ENCODE measurements at regions not wholly inside any gene's neighbourhood (a gene's known extent, or its start where the extent isn't known, plus 50 kb on each side); places are given as distances from the start of the nearest gene placed in this dataset.
A peak's percentile ranks its signal among the peaks of the same experiment; 100 is the strongest.
"Not testable (repeated sequence)": the region's sequence is repeated elsewhere in the genome, so short reads cannot be mapped to it uniquely, and the experiment has no call there.

GRCh38 chr9:111744363-111744762 is 50.4 kb downstream of the SHOC1 start:
- H3K27me3 Mint-ChIP-seq (ENCODE audit: low read depth): no peaks in the 10 kb centered on the region
- H3K9me3 Mint-ChIP-seq: no peaks in the 10 kb centered on the region
- H3K36me3 Mint-ChIP-seq (ENCODE audit: insufficient read depth in 2 of 2): peaks cover 0 to 4% of the 10 kb centered on the region in 2 donors
- H3K27ac Mint-ChIP-seq: no peak overlapping the region
- H3K4me1 Mint-ChIP-seq (ENCODE audit: low read depth): peaks cover 27% of the 10 kb centered on the region
- ATAC-seq (replicated peaks in 1 of 2) (no peak), DNase-seq (no peak)
- H3K4me3 Mint-ChIP-seq: no peak overlapping the region

DNA sequence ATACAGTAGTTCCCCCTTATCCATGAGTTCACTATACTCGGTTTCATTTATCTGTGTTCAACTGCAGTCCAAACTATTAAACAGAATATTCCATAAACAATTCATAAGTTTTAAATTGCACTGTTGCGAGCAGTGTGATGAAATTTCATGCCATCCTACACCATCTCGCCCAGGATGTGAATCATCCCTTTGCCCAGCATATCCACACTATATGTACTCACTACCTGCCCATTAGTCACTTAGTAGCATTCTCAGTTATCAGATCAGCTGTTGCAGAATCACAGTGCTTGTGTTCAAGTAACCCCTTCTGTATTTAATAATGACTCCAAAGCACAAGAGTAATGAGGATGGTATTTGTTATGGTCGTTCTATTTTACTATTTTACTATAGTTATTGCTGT is 51.5 kb downstream of the SHOC1 start:
- peaks cover 0 to 2% of the 10 kb centered on the region in 2 donors for H3K36me3 Mint-ChIP-seq (ENCODE audit: insufficient read depth in 2 of 2)
- peak; percentile 51 to 64 for DNase-seq
- peak overlapping the region; percentile 32 to 83 for H3K4me3 Mint-ChIP-seq
- H3K27ac Mint-ChIP-seq: peak overlapping the region; percentile 99
- peak; percentile 100 for ATAC-seq (replicated peaks in 1 of 2)
- peaks cover 27% of the 10 kb centered on the region for H3K4me1 Mint-ChIP-seq (ENCODE audit: low read depth)
- no peaks in the 10 kb centered on the region for H3K9me3 Mint-ChIP-seq
- H3K27me3 Mint-ChIP-seq (ENCODE audit: low read depth): no peaks in the 10 kb centered on the region

GRCh38 chr9:111740739-111741138 is 54.0 kb downstream of the SHOC1 start:
- Mint-ChIP-seq H3K4me3 (no peak overlapping the region), H3K36me3 (ENCODE audit: insufficient read depth in 2 of 2) (peaks cover 2 to 6% of the 10 kb centered on the region in 2 donors), H3K27ac (no peak overlapping the region), H3K9me3 (peaks cover 0 to 5% of the 10 kb centered on the region in 2 donors), H3K27me3 (ENCODE audit: low read depth) (no peaks in the 10 kb centered on the region), H3K4me1 (ENCODE audit: low read depth) (peaks cover 27% of the 10 kb centered on the region)
- no peak for DNase-seq
- ATAC-seq (replicated peaks in 1 of 2): no peak

DNA sequence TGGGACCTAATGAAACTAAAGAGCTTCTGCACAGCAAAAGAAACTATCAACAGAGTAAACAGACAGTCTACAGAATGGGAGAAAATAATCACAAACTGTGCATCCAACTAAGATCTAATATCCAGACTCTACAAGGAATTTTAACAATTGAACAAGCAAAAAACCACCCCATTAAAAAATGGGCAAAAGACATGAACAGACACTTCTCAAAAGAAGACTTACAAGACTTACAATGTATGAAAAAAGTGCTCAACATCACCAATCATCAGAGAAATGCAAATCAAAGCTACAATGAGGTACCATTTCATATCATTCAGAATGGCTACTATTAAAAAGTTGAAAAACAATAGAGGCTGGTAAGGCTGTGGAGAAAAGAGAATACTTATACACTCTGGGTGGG is 58.0 kb downstream of the SHOC1 start:
- H3K9me3 Mint-ChIP-seq: peaks cover 0 to 9% of the 10 kb centered on the region in 2 donors
- ATAC-seq (replicated peaks in 1 of 2) (no peak), DNase-seq (no peak)
- H3K36me3 Mint-ChIP-seq (ENCODE audit: insufficient read depth in 2 of 2): peaks cover 3 to 4% of the 10 kb centered on the region in 2 donors
- H3K27ac Mint-ChIP-seq: no peak overlapping the region
- no peaks in the 10 kb centered on the region for H3K4me1 Mint-ChIP-seq (ENCODE audit: low read depth)
- no peaks in the 10 kb centered on the region for H3K27me3 Mint-ChIP-seq (ENCODE audit: low read depth)
- no peak overlapping the region for H3K4me3 Mint-ChIP-seq

- H3K9me3 Mint-ChIP-seq: peaks cover 0 to 12% of the 10 kb centered on the region in 2 donors
- not testable (repeated sequence) for DNase-seq; ATAC-seq (replicated peaks in 1 of 2); H3K4me1 Mint-ChIP-seq (ENCODE audit: low read depth); H3K27ac Mint-ChIP-seq; H3K36me3 Mint-ChIP-seq (ENCODE audit: insufficient read depth in 2 of 2); H3K27me3 Mint-ChIP-seq (ENCODE audit: low read depth); H3K4me3 Mint-ChIP-seq
Measured at GRCh38 chr9:111735344-111735743, 59.4 kb downstream of the SHOC1 start.

GRCh38 chr9:111731928-111732327 is 62.8 kb downstream of the SHOC1 start:
- peaks cover 11% of the 10 kb centered on the region for H3K4me1 Mint-ChIP-seq (ENCODE audit: low read depth)
- no peak for ATAC-seq (replicated peaks in 1 of 2)
- peaks cover 12% of the 10 kb centered on the region in 2 donors for H3K36me3 Mint-ChIP-seq (ENCODE audit: insufficient read depth in 2 of 2)
- peaks cover 4 to 16% of the 10 kb centered on the region in 2 donors for H3K9me3 Mint-ChIP-seq
- no peak for DNase-seq
- H3K4me3 Mint-ChIP-seq: no peak overlapping the region
- H3K27me3 Mint-ChIP-seq (ENCODE audit: low read depth): no peaks in the 10 kb centered on the region
- no peak overlapping the region for H3K27ac Mint-ChIP-seq

DNA sequence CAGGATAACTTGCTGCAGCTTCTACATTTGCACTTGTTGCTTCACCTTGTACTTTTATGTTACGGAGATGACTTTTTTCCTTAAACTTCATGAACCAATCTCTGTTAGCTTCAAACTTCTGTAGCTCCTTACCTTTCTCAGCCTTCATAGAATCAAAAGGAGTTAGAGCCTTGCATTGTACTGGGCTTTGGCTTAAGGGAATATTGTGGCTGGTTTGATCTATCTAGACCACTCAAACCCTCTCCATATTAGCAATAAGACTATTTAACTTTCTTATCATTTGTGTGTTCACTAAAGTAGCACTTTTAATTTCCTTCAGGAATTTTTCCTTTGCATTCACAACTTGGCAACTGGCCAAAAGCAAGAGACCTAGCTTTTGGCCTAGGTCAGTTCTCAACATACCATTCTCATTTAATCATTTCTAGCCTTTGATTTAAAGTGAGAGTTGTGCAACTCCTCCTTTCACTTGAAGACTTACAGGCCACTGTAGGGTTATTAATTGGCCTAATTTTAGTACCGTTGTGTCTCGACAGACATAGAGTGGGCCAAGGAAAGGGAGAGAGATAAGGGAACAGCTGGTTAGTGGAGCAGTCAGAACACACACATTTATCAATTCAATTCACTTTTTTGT is 63.7 kb downstream of the SHOC1 start:
- no peaks in the 10 kb centered on the region for H3K27me3 Mint-ChIP-seq (ENCODE audit: low read depth)
- ATAC-seq (replicated peaks in 1 of 2) (no peak), DNase-seq (no peak)
- no peak overlapping the region for H3K27ac Mint-ChIP-seq
- H3K36me3 Mint-ChIP-seq (ENCODE audit: insufficient read depth in 2 of 2): peaks cover 12% of the 10 kb centered on the region in 2 donors
- peaks cover 12% of the 10 kb centered on the region for H3K4me1 Mint-ChIP-seq (ENCODE audit: low read depth)
- H3K4me3 Mint-ChIP-seq: no peak overlapping the region
- H3K9me3 Mint-ChIP-seq: peaks cover 4 to 14% of the 10 kb centered on the region in 2 donors

DNA sequence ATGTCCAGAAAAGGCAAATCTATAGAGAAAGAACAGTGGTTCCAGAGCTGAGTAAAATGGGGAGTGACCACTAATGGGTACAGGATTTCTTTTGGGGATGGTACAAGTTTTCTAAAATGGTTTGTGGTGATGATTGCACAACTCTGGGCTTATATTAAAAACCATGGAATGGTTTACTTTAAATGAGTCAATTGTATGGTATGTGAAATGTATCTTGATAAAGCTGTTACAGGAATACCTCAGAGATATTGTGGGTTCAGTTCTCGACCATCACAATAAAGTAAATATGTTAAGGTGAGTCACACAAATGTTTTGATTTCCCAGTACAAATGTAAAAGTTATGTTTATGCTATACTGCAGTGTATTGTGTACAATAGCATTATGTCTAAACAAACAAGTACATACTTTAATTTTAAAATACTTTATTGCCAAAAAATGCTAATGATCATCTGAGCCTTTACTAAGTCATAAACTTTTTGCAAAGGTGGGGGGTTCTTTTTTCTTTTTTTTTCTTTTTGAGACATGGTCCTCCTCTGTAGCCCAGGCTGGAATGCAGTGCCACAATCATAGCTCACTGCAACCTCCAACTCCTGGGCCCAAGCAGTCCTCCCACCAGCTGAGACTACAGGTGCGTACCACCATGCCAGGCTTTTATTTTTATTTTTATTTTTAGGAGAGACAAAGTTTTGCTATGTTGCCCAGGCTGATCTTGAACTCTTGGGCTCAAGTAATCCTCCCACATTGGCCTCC is 65.9 kb downstream of the SHOC1 start:
- ATAC-seq (replicated peaks in 1 of 2): peak; percentile 47 to 52
- H3K9me3 Mint-ChIP-seq: peaks cover 4 to 7% of the 10 kb centered on the region in 2 donors
- no peak for DNase-seq
- H3K4me3 Mint-ChIP-seq: peak overlapping the region in 1 of 2 donors; percentile 18
- H3K27ac Mint-ChIP-seq: peak overlapping the region; percentile 65
- H3K4me1 Mint-ChIP-seq (ENCODE audit: low read depth): peaks cover 12% of the 10 kb centered on the region
- no peaks in the 10 kb centered on the region for H3K27me3 Mint-ChIP-seq (ENCODE audit: low read depth)
- H3K36me3 Mint-ChIP-seq (ENCODE audit: insufficient read depth in 2 of 2): peaks cover 7 to 9% of the 10 kb centered on the region in 2 donors

- DNase-seq (no peak), ATAC-seq (replicated peaks in 1 of 2) (peak in 1 of 2 donors; percentile 39)
- Mint-ChIP-seq H3K27ac (peak overlapping the region; percentile 65), H3K9me3 (peaks cover 4 to 7% of the 10 kb centered on the region in 2 donors), H3K27me3 (ENCODE audit: low read depth) (no peaks in the 10 kb centered on the region), H3K4me1 (ENCODE audit: low read depth) (peaks cover 12% of the 10 kb centered on the region), H3K36me3 (ENCODE audit: insufficient read depth in 2 of 2) (peaks cover 7 to 9% of the 10 kb centered on the region in 2 donors), H3K4me3 (peak overlapping the region in 1 of 2 donors; percentile 18)
Measured at GRCh38 chr9:111728143-111728542, 66.6 kb downstream of the SHOC1 start.

- DNase-seq (no peak), ATAC-seq (replicated peaks in 1 of 2) (peak; percentile 43 to 51)
- peaks cover 4 to 7% of the 10 kb centered on the region in 2 donors for H3K9me3 Mint-ChIP-seq
- H3K36me3 Mint-ChIP-seq (ENCODE audit: insufficient read depth in 2 of 2): peaks cover 7 to 9% of the 10 kb centered on the region in 2 donors
- peaks cover 12% of the 10 kb centered on the region for H3K4me1 Mint-ChIP-seq (ENCODE audit: low read depth)
- no peak overlapping the region for H3K27ac Mint-ChIP-seq
- H3K27me3 Mint-ChIP-seq (ENCODE audit: low read depth): no peaks in the 10 kb centered on the region
- no peak overlapping the region for H3K4me3 Mint-ChIP-seq
Measured at GRCh38 chr9:111726949-111727348, 65.5 kb downstream of the GNG10 start.

DNA sequence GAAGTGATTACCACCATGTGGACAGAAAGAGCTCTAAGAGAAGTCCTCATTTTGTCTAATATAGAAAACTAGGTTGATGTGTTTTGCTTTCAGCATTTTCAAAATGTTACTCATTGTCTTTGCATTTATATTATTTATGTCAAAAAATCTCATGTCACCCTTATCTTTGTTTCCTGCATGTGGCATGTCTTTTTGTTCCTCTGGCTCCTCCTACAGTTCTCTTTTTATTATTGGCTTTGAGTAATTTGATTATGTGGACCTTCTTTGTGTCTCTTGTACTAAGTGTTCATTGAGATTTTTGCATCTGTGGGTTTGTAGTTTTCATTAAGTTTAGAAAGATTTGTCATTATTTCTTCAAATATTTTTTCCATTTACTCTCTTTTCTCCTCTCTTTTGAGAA is 58.8 kb downstream of the GNG10 start:
- Mint-ChIP-seq H3K27ac (no peak overlapping the region), H3K36me3 (ENCODE audit: insufficient read depth in 2 of 2) (no peaks in the 10 kb centered on the region), H3K27me3 (ENCODE audit: low read depth) (no peaks in the 10 kb centered on the region), H3K4me1 (ENCODE audit: low read depth) (no peaks in the 10 kb centered on the region), H3K4me3 (no peak overlapping the region), H3K9me3 (no peaks in the 10 kb centered on the region)
- DNase-seq (no peak), ATAC-seq (replicated peaks in 1 of 2) (no peak)
